Transverse colon (tissue), 3 donors: ENCODE measurements at regions not wholly inside any gene's neighbourhood (a gene's known extent, or its start where the extent isn't known, plus 50 kb on each side); places are given as distances from the start of the nearest gene placed in this dataset.

Experiments
- POLR2A ChIP-seq: fragments of 450-650 bp; IDR thresholded peaks from one replicate; pipeline ENCODE4 v1.6.1; 2016; ENCODE audit warnings: antibody characterized with exemption, mild to moderate bottlenecking, moderate library complexity
- POLR2AphosphoS5 ChIP-seq, 3 donors: sonication (generic); formaldehyde crosslinking; IDR thresholded peaks; one replicate each; pipeline ENCODE4 v1.6.1; 2016; ENCODE audit warnings: antibody characterized with exemption in 3 of 3

DNA sequence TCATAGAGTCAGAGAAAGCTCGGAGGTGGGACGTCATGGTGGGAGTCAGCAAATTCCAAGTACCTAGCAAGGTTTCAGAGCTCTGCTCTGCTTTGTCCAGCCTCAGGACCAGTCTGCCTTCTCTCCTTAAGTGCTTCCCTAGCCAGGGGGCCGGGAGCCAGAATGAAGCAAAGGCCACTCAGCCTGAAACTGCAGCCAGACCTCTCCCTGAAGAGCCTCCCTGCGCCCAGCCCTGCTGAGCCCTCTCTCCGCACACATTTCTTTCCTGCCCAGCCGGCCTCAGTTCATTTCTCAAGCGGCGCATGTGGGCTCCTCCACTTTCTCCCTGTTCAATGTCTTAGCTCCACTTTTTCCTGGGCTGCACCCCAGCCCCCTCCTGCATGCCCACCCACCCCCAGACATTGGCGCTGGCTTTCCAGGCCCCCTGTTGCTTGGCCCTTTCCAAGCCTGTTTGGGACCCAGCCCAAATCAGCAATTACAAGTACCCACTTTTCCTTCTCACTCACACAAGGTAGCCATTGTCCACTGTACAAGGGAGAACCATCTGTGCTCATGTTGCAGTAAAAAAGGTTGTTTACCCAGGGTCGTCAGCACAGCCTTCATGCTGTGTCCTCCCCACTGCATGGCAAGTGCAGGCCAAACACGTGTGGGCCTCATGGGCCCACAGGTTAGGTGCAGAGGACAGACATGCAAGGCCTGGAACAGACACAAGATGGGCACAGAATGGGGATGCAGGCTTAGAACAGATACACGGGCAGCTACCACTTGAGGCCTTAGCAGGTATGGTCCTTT, 147.1 kb downstream of the MRPL14 start:
- no peak for TF ChIP-seq POLR2AphosphoS5 (IDR thresholded peaks at IDR 0.05)
- TF ChIP-seq POLR2A: no peak
